Ishikawa (cell line): ENCODE measurements at regions not wholly inside any gene's neighbourhood (a gene's known extent, or its start where the extent isn't known, plus 50 kb on each side); places are given as distances from the start of the nearest gene placed in this dataset.

Experiments
- CEBPB ChIP-seq: IDR thresholded peaks from 2 replicates; pipeline ENCODE4 v1.6.1; 2012
- CREB1 ChIP-seq: IDR thresholded peaks from 2 replicates; pipeline ENCODE4 v1.6.1; 2012; ENCODE audit warnings: low read depth
- EGR1 ChIP-seq: IDR thresholded peaks from 2 replicates; pipeline ENCODE4 v1.6.1; 2012
- EP300 ChIP-seq: IDR thresholded peaks from 2 replicates; pipeline ENCODE4 v1.6.1; 2012; ENCODE audit warnings: borderline replicate concordance
- FOXM1 ChIP-seq: IDR thresholded peaks from 2 replicates; pipeline ENCODE4 v1.6.1; 2012; ENCODE audit warnings: low read depth, borderline replicate concordance
- MAX ChIP-seq: IDR thresholded peaks from 2 replicates; pipeline ENCODE4 v1.6.1; 2012
- NFIC ChIP-seq: IDR thresholded peaks from 2 replicates; pipeline ENCODE4 v1.6.1; 2012
- RAD21 ChIP-seq: IDR thresholded peaks from 2 replicates; pipeline ENCODE4 v1.6.1; 2012; ENCODE audit warnings: low read depth
- REST ChIP-seq: IDR thresholded peaks from 2 replicates; pipeline ENCODE4 v1.6.1; 2012; ENCODE audit warnings: low read depth, mild to moderate bottlenecking
- TAF1 ChIP-seq: IDR thresholded peaks from 2 replicates; pipeline ENCODE4 v1.6.1; 2012; ENCODE audit warnings: low read depth, mild to moderate bottlenecking
- TCF12 ChIP-seq: IDR thresholded peaks from 2 replicates; pipeline ENCODE4 v1.6.1; 2012; ENCODE audit warnings: low read depth
- TEAD4 ChIP-seq: IDR thresholded peaks from 2 replicates; pipeline ENCODE4 v1.6.1; 2012
- USF1 ChIP-seq: IDR thresholded peaks from 2 replicates; pipeline ENCODE4 v1.6.1; 2012
- YY1 ChIP-seq: IDR thresholded peaks from 2 replicates; pipeline ENCODE4 v1.6.1; 2012; ENCODE audit warnings: low read depth
- ZBTB7A ChIP-seq: IDR thresholded peaks from 2 replicates; pipeline ENCODE4 v1.6.1; 2012; ENCODE audit warnings: low read depth

- TF ChIP-seq ZBTB7A (no peak), TAF1 (no peak), EGR1 (no peak), TEAD4 (no peak), EP300 (no peak), TCF12 (no peak), NFIC (no peak), CREB1 (no peak), FOXM1 (no peak), RAD21 (no peak), YY1 (no peak), REST (no peak), MAX (no peak), CEBPB (no peak), USF1 (no peak)
Observed at GRCh38 chr3:15875016-15875689, 77.4 kb upstream of the ANKRD28 start.

GRCh38 chr3:15876669-15877068, 78.9 kb upstream of the ANKRD28 start:
- TF ChIP-seq FOXM1 (no peak), EP300 (no peak), RAD21 (no peak), NFIC (no peak), EGR1 (no peak), TCF12 (no peak), TAF1 (no peak), USF1 (no peak), REST (no peak), CREB1 (no peak), CEBPB (no peak), MAX (no peak), TEAD4 (no peak), YY1 (no peak)

- TF ChIP-seq TCF12: no peak
- TF ChIP-seq CEBPB: no peak
- no peak for TF ChIP-seq REST
- TF ChIP-seq TEAD4: no peak
- TF ChIP-seq RAD21: no peak
- no peak for TF ChIP-seq EP300
- no peak for TF ChIP-seq YY1
- TF ChIP-seq NFIC: no peak
- no peak for TF ChIP-seq ZBTB7A
- no peak for TF ChIP-seq CREB1
- TF ChIP-seq FOXM1: no peak
- TF ChIP-seq USF1: no peak
Observed at GRCh38 chr3:15877813-15878212, 80.0 kb upstream of the ANKRD28 start.

GRCh38 chr3:15882577-15882976, 84.8 kb upstream of the ANKRD28 start:
- TF ChIP-seq USF1: no peak
- TF ChIP-seq YY1: no peak
- TF ChIP-seq EGR1: no peak
- TF ChIP-seq CEBPB: no peak
- no peak for TF ChIP-seq EP300
- TF ChIP-seq ZBTB7A: no peak
- no peak for TF ChIP-seq TAF1
- TF ChIP-seq CREB1: no peak
- no peak for TF ChIP-seq NFIC
- no peak for TF ChIP-seq TEAD4
- TF ChIP-seq REST: no peak
- no peak for TF ChIP-seq MAX
- no peak for TF ChIP-seq RAD21
- TF ChIP-seq FOXM1: no peak
- TF ChIP-seq TCF12: no peak
